BJ (cell line): ENCODE measurements at regions not wholly inside any gene's neighbourhood (a gene's known extent, or its start where the extent isn't known, plus 50 kb on each side); places are given as distances from the start of the nearest gene placed in this dataset.

Experiments used
- CTCF ChIA-PET: fragments of 350-600 bp; formaldehyde crosslinking; extraction: SDS; loops from one replicate; lab custom pipeline; 2021; ENCODE audit warnings: antibody characterized with exemption, inconsistent platforms; lab: Yijun Ruan, JAX
- POLR2A ChIA-PET: fragments of 300-600 bp; sonication (Branson Sonifier 250); formaldehyde crosslinking; extraction: SDS; loops from one replicate; lab custom pipeline; 2021; ENCODE audit warnings: antibody characterized with exemption; lab: Charles Lee
- DNase-seq: peaks from one replicate; pipeline ENCODE4 v3.0.0-alpha.2; 2011; ENCODE audit warnings: low read depth
- H3K27me3 ChIP-seq: 2 replicates; pipeline ENCODE4 v1.6.0; 2011; ENCODE audit warnings: low read length; ENCODE audit not compliant: control insufficient read depth, insufficient read depth
- H3K36me3 ChIP-seq: 2 replicates; pipeline ENCODE4 v1.5.1; 2011; ENCODE audit warnings: low read length; ENCODE audit not compliant: control insufficient read depth, insufficient read depth
- H3K4me3 ChIP-seq: 2 replicates; pipeline ENCODE4 v1.5.1; 2011; ENCODE audit warnings: low read depth, mild to moderate bottlenecking, control low read depth, low read length
- CTCF ChIP-seq: IDR thresholded peaks from 2 replicates; pipeline ENCODE4 v1.5.1; 2011; ENCODE audit warnings: low read depth, mild to moderate bottlenecking, control low read depth, inconsistent platforms, low read length, moderate library complexity; ENCODE audit not compliant: insufficient read depth

GRCh38 chr5:109524555-109524954 lies 114.8 kb upstream of the PJA2 start:
- no peak for DNase-seq
- Histone ChIP-seq H3K27me3 (no peaks in the 10 kb centered on the region), H3K36me3 (no peaks in the 10 kb centered on the region), H3K4me3 (no peak overlapping the region)
- ChIA-PET CTCF (no interaction called here), POLR2A (no interaction called here)
- TF ChIP-seq CTCF, result no peak

- no peak overlapping the region for H3K4me3 ChIP-seq
Measured at GRCh38 chr5:109524026-109524425, 114.3 kb upstream of the PJA2 start.

GRCh38 chr5:109522404-109522803 lies 112.6 kb upstream of the PJA2 start:
- H3K36me3 ChIP-seq, result no peaks in the 10 kb centered on the region
- CTCF ChIA-PET, result no interaction called here
- H3K4me3 ChIP-seq, result no peak overlapping the region
- no peak for DNase-seq
- no peak for TF ChIP-seq CTCF
- H3K27me3 ChIP-seq, result no peaks in the 10 kb centered on the region
- POLR2A ChIA-PET, result no interaction called here

More at GRCh38 chr5:109524026-109524425, 114.3 kb upstream of the PJA2 start:
- TF ChIP-seq CTCF, result no peak
- POLR2A ChIA-PET, result no interaction called here
- Histone ChIP-seq H3K27me3 (no peaks in the 10 kb centered on the region), H3K36me3 (no peaks in the 10 kb centered on the region)
- no peak for DNase-seq
- CTCF ChIA-PET, result no interaction called here

- POLR2A ChIA-PET, result interaction anchor here (0.7 kb wide), 1 partner anchor 1969 kb away, joined by 3 read pairs; no protein-coding TSS in a partner anchor
- H3K36me3 ChIP-seq, result no peaks in the 10 kb centered on the region
- no peak for DNase-seq
- no peak for TF ChIP-seq CTCF
- CTCF ChIA-PET, result no interaction called here
- H3K27me3 ChIP-seq, result no peaks in the 10 kb centered on the region
- H3K4me3 ChIP-seq, result no peak overlapping the region
Measured at GRCh38 chr5:109519416-109519815, 109.6 kb upstream of the PJA2 start.

DNA sequence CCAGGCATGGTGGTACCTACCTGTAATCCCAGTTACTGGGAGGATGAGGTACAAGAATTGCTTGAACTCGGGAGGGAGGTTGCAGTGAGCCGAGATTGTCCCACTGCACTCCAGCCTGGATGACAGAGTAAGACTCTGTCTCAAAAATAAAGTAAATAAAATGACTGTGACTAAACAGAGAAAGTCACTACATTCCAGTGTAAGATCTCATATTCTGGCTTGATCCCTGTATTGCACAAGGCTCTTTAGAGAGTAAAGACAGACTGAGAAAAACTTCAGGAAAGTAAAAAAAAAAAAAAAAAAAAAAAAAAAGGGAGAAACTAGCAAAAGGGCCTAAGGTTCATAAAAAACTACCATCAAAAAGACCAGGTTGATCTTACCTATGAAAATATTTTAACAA lies 106.6 kb upstream of the PJA2 start:
- Histone ChIP-seq H3K4me3 (no peak overlapping the region), H3K27me3 (no peaks in the 10 kb centered on the region), H3K36me3 (no peaks in the 10 kb centered on the region)
- TF ChIP-seq CTCF, result no peak
- no peak for DNase-seq
- ChIA-PET POLR2A (no interaction called here), CTCF (no interaction called here)
